ENCODE measurements at regions not wholly inside any gene's neighbourhood (a gene's known extent, or its start where the extent isn't known, plus 50 kb on each side); places are given as distances from the start of the nearest gene placed in this dataset.

DNA sequence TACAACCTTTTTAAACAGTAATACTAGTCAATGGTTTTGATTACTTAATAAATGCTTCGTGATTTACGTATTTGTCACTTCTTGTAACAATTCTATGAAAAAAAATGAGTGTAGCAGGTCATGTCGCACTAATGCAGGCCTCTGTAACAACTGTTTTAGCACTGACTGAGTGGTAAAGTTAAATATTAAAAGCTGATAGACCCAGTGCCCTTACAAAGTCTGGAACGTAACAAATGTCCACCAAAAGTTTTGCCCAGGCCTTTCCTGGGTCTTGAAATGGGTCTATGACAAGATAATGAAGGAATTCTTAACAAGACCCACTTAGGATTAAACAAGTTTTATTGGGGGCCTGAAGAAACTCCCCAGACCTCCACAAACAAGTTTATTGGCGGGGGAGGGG, 304.6 kb upstream of the DEPDC1 start:
- TF ChIP-seq, protein P1, sequence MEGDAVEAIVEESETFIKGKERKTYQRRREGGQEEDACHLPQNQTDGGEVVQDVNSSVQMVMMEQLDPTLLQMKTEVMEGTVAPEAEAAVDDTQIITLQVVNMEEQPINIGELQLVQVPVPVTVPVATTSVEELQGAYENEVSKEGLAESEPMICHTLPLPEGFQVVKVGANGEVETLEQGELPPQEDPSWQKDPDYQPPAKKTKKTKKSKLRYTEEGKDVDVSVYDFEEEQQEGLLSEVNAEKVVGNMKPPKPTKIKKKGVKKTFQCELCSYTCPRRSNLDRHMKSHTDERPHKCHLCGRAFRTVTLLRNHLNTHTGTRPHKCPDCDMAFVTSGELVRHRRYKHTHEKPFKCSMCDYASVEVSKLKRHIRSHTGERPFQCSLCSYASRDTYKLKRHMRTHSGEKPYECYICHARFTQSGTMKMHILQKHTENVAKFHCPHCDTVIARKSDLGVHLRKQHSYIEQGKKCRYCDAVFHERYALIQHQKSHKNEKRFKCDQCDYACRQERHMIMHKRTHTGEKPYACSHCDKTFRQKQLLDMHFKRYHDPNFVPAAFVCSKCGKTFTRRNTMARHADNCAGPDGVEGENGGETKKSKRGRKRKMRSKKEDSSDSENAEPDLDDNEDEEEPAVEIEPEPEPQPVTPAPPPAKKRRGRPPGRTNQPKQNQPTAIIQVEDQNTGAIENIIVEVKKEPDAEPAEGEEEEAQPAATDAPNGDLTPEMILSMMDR (IDR thresholded peaks at IDR 0.05), result no peak
- no peak for TF ChIP-seq POLR2A (IDR thresholded peaks at IDR 0.05)
